Hepatocyte (in vitro differentiated cells): ENCODE measurements at regions not wholly inside any gene's neighbourhood (a gene's known extent, or its start where the extent isn't known, plus 50 kb on each side); places are given as distances from the start of the nearest gene placed in this dataset.

Experiments used
- EZH2 ChIP-seq: fragments of 200-600 bp; sonication (generic); IDR thresholded peaks from 2 replicates; pipeline ENCODE4 v1.6.1; 2016; ENCODE audit warnings: antibody characterized with exemption, mild to moderate bottlenecking, borderline replicate concordance
- TF ChIP-seq, protein P1 (sequence below): fragments of 200-600 bp; sonication (generic); IDR thresholded peaks from 2 replicates; pipeline ENCODE4 v1.5.1; 2016; ENCODE audit warnings: antibody characterized with exemption, mild to moderate bottlenecking; ENCODE audit not compliant: poor library complexity

DNA sequence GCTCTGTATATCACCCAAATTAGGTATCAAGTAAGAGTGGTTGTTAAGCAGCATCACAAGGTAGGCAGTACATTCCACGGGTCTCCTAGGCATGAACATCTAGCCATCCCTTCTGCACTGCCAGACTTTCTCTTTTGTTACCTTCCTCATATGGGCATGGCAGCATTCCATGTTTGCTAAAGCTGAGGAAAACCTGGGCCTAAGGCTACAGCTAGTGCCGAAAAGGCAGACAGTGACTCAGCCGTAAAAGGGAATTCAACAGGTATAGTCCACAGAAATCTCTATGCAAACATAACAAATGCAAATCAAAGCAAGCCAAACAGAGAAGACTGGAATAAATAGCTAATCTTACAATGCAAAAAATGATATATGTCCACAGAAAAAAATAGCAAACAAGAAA lies 645.4 kb downstream of the ZBBX start:
- TF ChIP-seq, protein P1, sequence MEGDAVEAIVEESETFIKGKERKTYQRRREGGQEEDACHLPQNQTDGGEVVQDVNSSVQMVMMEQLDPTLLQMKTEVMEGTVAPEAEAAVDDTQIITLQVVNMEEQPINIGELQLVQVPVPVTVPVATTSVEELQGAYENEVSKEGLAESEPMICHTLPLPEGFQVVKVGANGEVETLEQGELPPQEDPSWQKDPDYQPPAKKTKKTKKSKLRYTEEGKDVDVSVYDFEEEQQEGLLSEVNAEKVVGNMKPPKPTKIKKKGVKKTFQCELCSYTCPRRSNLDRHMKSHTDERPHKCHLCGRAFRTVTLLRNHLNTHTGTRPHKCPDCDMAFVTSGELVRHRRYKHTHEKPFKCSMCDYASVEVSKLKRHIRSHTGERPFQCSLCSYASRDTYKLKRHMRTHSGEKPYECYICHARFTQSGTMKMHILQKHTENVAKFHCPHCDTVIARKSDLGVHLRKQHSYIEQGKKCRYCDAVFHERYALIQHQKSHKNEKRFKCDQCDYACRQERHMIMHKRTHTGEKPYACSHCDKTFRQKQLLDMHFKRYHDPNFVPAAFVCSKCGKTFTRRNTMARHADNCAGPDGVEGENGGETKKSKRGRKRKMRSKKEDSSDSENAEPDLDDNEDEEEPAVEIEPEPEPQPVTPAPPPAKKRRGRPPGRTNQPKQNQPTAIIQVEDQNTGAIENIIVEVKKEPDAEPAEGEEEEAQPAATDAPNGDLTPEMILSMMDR: no peak
- TF ChIP-seq EZH2: no peak
